AG09319 (cell line): ENCODE measurements at regions not wholly inside any gene's neighbourhood (a gene's known extent, or its start where the extent isn't known, plus 50 kb on each side); places are given as distances from the start of the nearest gene placed in this dataset.

Experiments
- DNase-seq: peaks from one replicate; pipeline ENCODE4 v3.0.0-alpha.2; 2010; ENCODE audit warnings: low read depth; ENCODE audit errors: extremely low read depth
- CTCF ChIP-seq: IDR thresholded peaks from 2 replicates; pipeline ENCODE4 v1.5.1; 2011; ENCODE audit warnings: low read depth, mild to moderate bottlenecking, inconsistent platforms, low read length, moderate library complexity

GRCh38 chr12:41981758-41982157 lies 162.9 kb downstream of the GXYLT1 start:
- TF ChIP-seq CTCF: no peak

GRCh38 chr12:41981013-41981412 lies 163.7 kb downstream of the GXYLT1 start:
- DNase-seq: no peak
- TF ChIP-seq CTCF: no peak

More at GRCh38 chr12:41981758-41982157, 162.9 kb downstream of the GXYLT1 start:
- no peak for DNase-seq

- DNase-seq: no peak
- no peak for TF ChIP-seq CTCF
These were observed 164.3 kb downstream of the GXYLT1 start for GRCh38 chr12:41980390-41980789.

- DNase-seq: no peak
- TF ChIP-seq CTCF: no peak
These were observed 165.1 kb downstream of the GXYLT1 start for GRCh38 chr12:41979574-41979973.

- no peak for DNase-seq
- no peak for TF ChIP-seq CTCF
These were observed 172.1 kb downstream of the GXYLT1 start for GRCh38 chr12:41972598-41972997.

- no peak for TF ChIP-seq CTCF
- DNase-seq: no peak
These were observed 172.5 kb downstream of the GXYLT1 start for GRCh38 chr12:41972196-41972595.

- DNase-seq: no peak
- no peak for TF ChIP-seq CTCF
These were observed 173.9 kb downstream of the GXYLT1 start for GRCh38 chr12:41970744-41971143.
